B cell (primary cell): ENCODE measurements at regions not wholly inside any gene's neighbourhood (a gene's known extent, or its start where the extent isn't known, plus 50 kb on each side); places are given as distances from the start of the nearest gene placed in this dataset.

Source experiments
- ATAC-seq: fragments of 200-7000 bp; cut with Tn5 transposase; one replicate; pipeline ENCODE4 v1.10.0; 2021; ENCODE audit warnings: low read depth, mild to moderate bottlenecking, moderate number of reproducible peaks, moderate library complexity
- CTCF ChIA-PET: fragments of 350-600 bp; sonication (Branson Sonifier 250); formaldehyde crosslinking; loops from one replicate; lab custom pipeline; 2021; ENCODE audit warnings: antibody characterized with exemption, inconsistent platforms; lab: Charles Lee
- POLR2A ChIA-PET: fragments of 350-600 bp; sonication (Branson Sonifier 250); formaldehyde crosslinking; loops from one replicate; lab custom pipeline; 2021; ENCODE audit warnings: antibody characterized with exemption; lab: Charles Lee
- DNase-seq: peaks from one replicate; pipeline ENCODE4 v3.0.0; 2013
- H2AFZ ChIP-seq: 2 replicates; pipeline ENCODE4 v1.6.1; 2012; ENCODE audit warnings: mild to moderate bottlenecking, low read depth, low read length; ENCODE audit not compliant: insufficient read depth, poor library complexity, severe bottlenecking
- H3K27ac ChIP-seq, 2 donors: 1 replicate in 1 of 2; 2 replicates in 1 of 2; pipeline ENCODE4 v1.5.1; 2012 to 2013; ENCODE audit warnings: low read length in 2 of 2, mild to moderate bottlenecking in 2 of 2, moderate library complexity in 1 of 2
- H3K27me3 ChIP-seq, 4 experiments: fragments of 200-600 bp in 1 of 4; sonication (generic) in 1 of 4; replicated peaks in 1 of 4; 1 replicate in 2 of 4; 2 replicates in 2 of 4; pipeline versions ENCODE4 v1.6.1 to v1.7.0; 2013 to 2016; ENCODE audit warnings: low read length in 3 of 4, mild to moderate bottlenecking in 2 of 4, mixed read lengths in 1 of 4, moderate library complexity in 1 of 4; ENCODE audit not compliant: insufficient read depth in 4 of 4, control insufficient read depth in 3 of 4; ENCODE audit errors: control extremely low read depth in 1 of 4
- H3K36me3 ChIP-seq, 2 experiments: replicated peaks in 1 of 2; 1 replicate in 1 of 2; 2 replicates in 1 of 2; pipeline versions ENCODE4 v1.6.1 to v1.7.1; 2013; ENCODE audit warnings: low read length in 1 of 2; ENCODE audit not compliant: insufficient read depth in 2 of 2, control insufficient read depth in 1 of 2; ENCODE audit errors: control extremely low read depth in 1 of 2, extremely low read depth in 1 of 2
- H3K4me1 ChIP-seq, 2 donors: fragments of 200-600 bp in 1 of 2; sonication (generic) in 1 of 2; 1 replicate in 1 of 2; 2 replicates in 1 of 2; pipeline versions ENCODE4 v1.5.1 to v1.6.1; 2013 to 2017; ENCODE audit warnings: low read length in 2 of 2; ENCODE audit not compliant: control insufficient read depth in 2 of 2, insufficient read depth in 2 of 2
- H3K4me2 ChIP-seq: replicated peaks from 2 replicates; pipeline ENCODE3; 2012; ENCODE audit warnings: mild to moderate bottlenecking, low read depth, low read length; ENCODE audit not compliant: poor library complexity, severe bottlenecking
- H3K4me3 ChIP-seq, 5 experiments: fragments of 200-600 bp in 1 of 5; sonication (generic) in 1 of 5; 1 replicate in 3 of 5; 2 replicates in 2 of 5; pipeline versions ENCODE4 v1.5.1 to v1.7.0; 2011 to 2016; ENCODE audit warnings: low read length in 4 of 5, mild to moderate bottlenecking in 4 of 5, low read depth in 2 of 5, control low read depth in 1 of 5, moderate library complexity in 1 of 5; ENCODE audit not compliant: insufficient read depth in 1 of 5; ENCODE audit errors: control extremely low read depth in 1 of 5, extremely low read depth in 1 of 5
- H3K79me2 ChIP-seq: fragments of 200-600 bp; sonication (generic); one replicate; pipeline ENCODE4 v1.6.0; 2016; ENCODE audit warnings: low read length; ENCODE audit not compliant: control insufficient read depth, insufficient read depth
- H3K9ac ChIP-seq: fragments of 200-600 bp; sonication (generic); 2 replicates; pipeline ENCODE4 v1.6.1; 2017; ENCODE audit warnings: mild to moderate bottlenecking, low read length, moderate library complexity
- H3K9me3 ChIP-seq, 3 donors: one replicate each; pipeline versions ENCODE4 v1.6.1 to v1.7.1; 2013; ENCODE audit warnings: low read length in 2 of 3; ENCODE audit not compliant: control insufficient read depth in 2 of 3, insufficient read depth in 1 of 3; ENCODE audit errors: control extremely low read depth in 1 of 3
- H4K20me1 ChIP-seq: 2 replicates; pipeline ENCODE4 v1.6.0; 2012; ENCODE audit warnings: mild to moderate bottlenecking, low read length; ENCODE audit not compliant: insufficient read depth, control insufficient read depth, poor library complexity, severe bottlenecking
- H3K27ac Mint-ChIP-seq: one replicate; pipeline ENCODE4 v1.8.0; 2021; ENCODE audit warnings: mixed read lengths
- H3K27me3 Mint-ChIP-seq: one replicate; pipeline ENCODE4 v1.8.0; 2021; ENCODE audit warnings: mixed read lengths
- H3K4me1 Mint-ChIP-seq: one replicate; pipeline ENCODE4 v1.8.0; 2021; ENCODE audit warnings: mixed read lengths
- H3K4me3 Mint-ChIP-seq: one replicate; pipeline ENCODE4 v1.8.0; 2021; ENCODE audit warnings: mixed read lengths
- H3K9me3 Mint-ChIP-seq: one replicate; pipeline ENCODE4 v1.8.0; 2022; ENCODE audit warnings: mixed read lengths; ENCODE audit not compliant: insufficient read depth
- CTCF ChIP-seq: fragments of 200-600 bp; IDR thresholded peaks from one replicate; pipeline ENCODE4 v1.8.0; 2022; ENCODE audit warnings: antibody characterized with exemption, mild to moderate bottlenecking
- EZH2 ChIP-seq: IDR thresholded peaks from 2 replicates; pipeline ENCODE4 v1.6.1; 2012; ENCODE audit warnings: borderline replicate concordance, low read depth, mild to moderate bottlenecking, moderate library complexity, low read length; ENCODE audit not compliant: insufficient read depth, poor library complexity, severe bottlenecking
- WGBS: methylation state at CpG from one replicate; pipeline ENCODE4 v1.1.5; 2013; ENCODE audit warnings: missing lambda C conversion rate; ENCODE audit not compliant: insufficient coverage; 5-methylcytosine and 5-hydroxymethylcytosine counted together
- intact Hi-C: fragments of 100-400 bp; cut with micrococcal nuclease; formaldehyde crosslinking; loops from one replicate; pipeline ENCODE4 v1.10.0; 2022

DNA sequence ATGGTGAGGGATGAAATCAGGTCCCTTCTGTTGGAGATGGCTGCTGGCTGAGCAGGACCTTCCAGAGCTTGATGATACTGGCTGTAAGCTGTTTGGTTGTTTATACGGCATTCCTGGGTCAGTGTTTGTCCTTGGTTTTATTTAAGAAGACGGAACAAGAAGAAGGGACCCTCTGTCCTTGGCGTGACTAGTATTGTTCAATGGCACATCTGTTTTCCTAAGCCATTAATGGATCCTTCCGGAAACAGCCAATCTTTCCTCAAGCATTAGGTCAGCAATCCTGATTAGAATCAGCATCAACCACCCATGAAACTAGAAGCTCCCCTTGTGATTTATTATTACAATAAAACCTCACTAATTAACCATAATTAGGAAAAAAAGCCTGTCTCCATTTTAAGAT, 128.7 kb upstream of the KIAA1217 start:
- no peak overlapping the region for H3K4me3 ChIP-seq
- 87% methylated on average over 3 of the region's 4 CpGs for WGBS
- no peak for ATAC-seq
- TF ChIP-seq EZH2 (no peak), CTCF (no peak)
- no peaks in the 10 kb centered on the region for H3K9me3 Mint-ChIP-seq
- no peaks in the 10 kb centered on the region for H3K27me3 ChIP-seq
- DNase-seq: no peak
- CTCF ChIA-PET: no interaction called here
- no peak overlapping the region for H3K27ac ChIP-seq
- H3K4me1 ChIP-seq: no peaks in the 10 kb centered on the region
- no peaks in the 10 kb centered on the region for H4K20me1 ChIP-seq
- no peak overlapping the region for H3K9ac ChIP-seq
- no peaks in the 10 kb centered on the region for H3K27me3 Mint-ChIP-seq
- no peaks in the 10 kb centered on the region for H3K79me2 ChIP-seq
- no peaks in the 10 kb centered on the region for H3K4me1 Mint-ChIP-seq
- POLR2A ChIA-PET: no interaction called here
- H2AFZ ChIP-seq: no peak overlapping the region
- no peak overlapping the region for H3K4me2 ChIP-seq
- H3K4me3 Mint-ChIP-seq: no peak overlapping the region
- intact Hi-C loops: no loop called here
- no peak overlapping the region for H3K27ac Mint-ChIP-seq
- H3K9me3 ChIP-seq: peaks cover 0 to 4% (median 0%) of the 10 kb centered on the region in 3 donors
- H3K36me3 ChIP-seq: no peaks in the 10 kb centered on the region

- no peak for DNase-seq
- TF ChIP-seq EZH2: no peak
- 80% methylated on average over 1 of the region's 3 CpGs for WGBS
- Histone ChIP-seq H3K4me2 (no peak overlapping the region), H3K27me3 (no peaks in the 10 kb centered on the region), H3K9ac (no peak overlapping the region), H3K27ac (no peak overlapping the region), H3K36me3 (no peaks in the 10 kb centered on the region), H3K79me2 (no peaks in the 10 kb centered on the region), H3K4me1 (no peaks in the 10 kb centered on the region), H3K9me3 (no peaks in the 10 kb centered on the region), H2AFZ (no peak overlapping the region), H3K4me3 (no peak overlapping the region), H4K20me1 (no peaks in the 10 kb centered on the region)
- ATAC-seq: no peak
- ChIA-PET POLR2A (no interaction called here), CTCF (no interaction called here)
- Mint-ChIP-seq H3K27ac (no peak overlapping the region), H3K4me1 (no peaks in the 10 kb centered on the region), H3K9me3 (peaks cover 2% of the 10 kb centered on the region), H3K27me3 (no peaks in the 10 kb centered on the region), H3K4me3 (no peak overlapping the region)
- intact Hi-C loops: no loop called here
Measured at GRCh38 chr10:24086296-24087086, 122.4 kb upstream of the KIAA1217 start.
